ENCODE measurements at regions not wholly inside any gene's neighbourhood (a gene's known extent, or its start where the extent isn't known, plus 50 kb on each side); places are given as distances from the start of the nearest gene placed in this dataset.

DNA sequence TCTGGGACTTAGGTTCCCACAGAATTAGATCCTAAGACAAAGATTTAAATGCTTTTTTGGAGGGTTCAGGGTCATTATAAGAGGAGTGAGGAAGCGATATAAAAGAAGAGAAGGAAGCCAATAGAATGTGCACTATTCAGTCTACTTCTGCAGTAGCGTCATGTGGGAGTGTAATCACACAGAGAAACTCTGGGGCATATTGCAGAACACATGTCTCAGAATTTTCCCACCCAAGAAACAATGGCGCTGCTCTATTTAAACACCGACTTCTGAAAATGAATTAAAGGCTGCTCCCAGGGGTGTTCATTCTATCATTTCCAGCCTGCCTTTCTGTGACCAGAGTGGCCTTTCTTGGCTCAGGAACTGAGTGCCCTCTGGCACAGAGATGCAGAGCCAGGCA, 617.6 kb downstream of the FGF9 start:
- no peak for DNase-seq (ENCODE audit: low spot score)

DNA sequence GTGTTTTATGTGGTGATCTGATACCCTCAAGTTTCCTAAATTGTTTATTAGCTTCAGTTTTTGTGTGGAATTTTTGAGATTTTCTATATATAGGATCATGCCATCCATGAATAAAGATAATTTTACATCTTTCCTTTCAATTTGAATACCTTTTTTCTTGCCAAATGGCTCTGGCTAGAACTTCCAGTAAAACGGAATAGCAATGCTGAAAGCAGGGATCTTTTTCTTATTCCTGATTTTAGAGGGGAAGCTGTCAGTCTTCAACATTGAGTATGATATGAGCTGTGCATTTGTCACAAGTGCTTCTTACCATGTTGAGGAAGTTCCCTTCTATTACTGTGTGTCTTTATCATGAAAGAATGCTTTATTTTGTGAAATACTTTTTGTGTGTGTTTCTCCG, 618.8 kb downstream of the FGF9 start:
- DNase-seq (ENCODE audit: low spot score) = no peak

DNA sequence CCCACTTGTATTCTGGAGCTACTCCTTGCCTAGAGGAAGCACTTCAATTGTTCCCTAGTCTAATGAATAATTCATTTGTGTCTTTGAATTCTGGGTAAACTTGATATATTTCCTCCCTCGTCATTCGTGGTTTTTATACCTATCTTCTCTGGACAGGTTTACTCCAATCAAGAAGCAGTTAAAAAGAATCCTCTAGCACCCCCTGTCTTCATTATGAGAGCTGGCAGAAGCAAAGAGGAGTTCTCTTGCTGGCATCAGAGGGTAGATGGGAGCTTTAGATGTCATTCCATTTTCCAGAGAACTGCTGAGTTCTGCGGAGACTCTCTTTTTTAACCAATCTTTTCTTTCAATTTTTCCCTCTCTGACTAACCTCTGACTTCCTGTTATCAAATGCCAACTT, 627.7 kb downstream of the FGF9 start:
- no peak for DNase-seq (ENCODE audit: low spot score)

GRCh38 chr13:22311734-22312404, 641.0 kb downstream of the FGF9 start:
- DNase-seq (ENCODE audit: low spot score) = no peak

DNA sequence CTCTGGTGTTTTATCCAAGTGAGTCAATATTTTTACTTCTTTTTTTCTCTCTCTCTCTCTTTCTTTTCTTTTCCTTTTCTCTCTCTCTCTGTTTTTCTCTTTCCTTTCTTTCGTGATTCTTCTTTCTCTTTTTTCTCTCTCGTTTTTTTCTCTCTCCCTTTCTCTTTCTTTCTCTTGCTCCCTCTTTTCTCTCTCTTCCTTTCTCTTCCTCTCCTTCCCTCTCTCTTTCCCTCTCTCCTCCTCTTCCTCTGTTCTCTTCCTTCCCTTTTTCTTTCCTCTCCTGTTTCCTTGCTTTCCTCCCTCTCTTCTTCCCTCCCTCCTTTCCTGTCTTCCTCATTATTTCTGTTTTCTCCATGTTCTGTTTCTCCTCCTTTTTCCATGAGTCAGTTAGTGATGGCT, 641.5 kb downstream of the FGF9 start:
- no peak for DNase-seq (ENCODE audit: low spot score)

- DNase-seq (ENCODE audit: low spot score) = no peak
These were observed 645.7 kb downstream of the FGF9 start for GRCh38 chr13:22316494-22317025.

GRCh38 chr13:22320991-22321390, 650.1 kb downstream of the FGF9 start:
- DNase-seq (ENCODE audit: low spot score) = no peak

DNA sequence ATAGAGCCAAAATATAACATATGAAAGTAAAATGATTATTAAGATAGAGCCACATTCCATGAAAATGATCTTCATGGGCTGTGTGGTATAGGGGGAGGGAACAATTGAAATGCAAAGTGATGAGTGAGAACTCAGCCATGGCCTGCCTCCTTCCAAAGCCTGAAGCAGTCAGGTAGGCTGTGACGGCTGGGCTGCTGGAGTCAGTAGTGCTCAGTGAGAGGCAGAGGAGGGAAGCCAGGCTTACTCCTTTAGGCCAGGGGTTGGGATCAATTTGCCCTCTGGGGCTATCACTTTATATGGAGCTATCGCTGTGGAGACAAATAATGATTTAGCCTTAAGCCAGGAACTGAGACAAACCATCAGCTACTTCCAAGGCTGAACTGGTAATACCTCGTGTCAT, 654.9 kb downstream of the FGF9 start:
- no peak for DNase-seq (ENCODE audit: low spot score)

DNA sequence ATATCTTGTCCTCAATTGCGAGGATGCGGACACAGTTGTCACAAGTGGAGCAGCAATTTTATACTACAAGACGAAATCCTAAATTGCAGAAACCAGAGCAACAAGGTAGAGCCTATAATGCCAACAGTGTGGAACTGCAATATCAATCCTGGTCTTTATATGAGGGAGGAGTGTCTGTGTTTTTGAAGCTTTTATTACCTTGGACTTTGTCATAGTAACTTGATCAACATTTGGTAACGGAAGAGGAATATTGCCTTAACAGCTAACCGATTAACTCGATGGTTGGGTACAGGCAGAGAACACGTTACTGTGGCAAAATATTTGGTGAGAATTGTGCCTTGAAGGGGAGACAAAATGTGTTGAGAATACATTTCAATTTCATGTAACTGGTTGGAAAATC, 661.5 kb downstream of the FGF9 start:
- no peak for DNase-seq (ENCODE audit: low spot score)

DNA sequence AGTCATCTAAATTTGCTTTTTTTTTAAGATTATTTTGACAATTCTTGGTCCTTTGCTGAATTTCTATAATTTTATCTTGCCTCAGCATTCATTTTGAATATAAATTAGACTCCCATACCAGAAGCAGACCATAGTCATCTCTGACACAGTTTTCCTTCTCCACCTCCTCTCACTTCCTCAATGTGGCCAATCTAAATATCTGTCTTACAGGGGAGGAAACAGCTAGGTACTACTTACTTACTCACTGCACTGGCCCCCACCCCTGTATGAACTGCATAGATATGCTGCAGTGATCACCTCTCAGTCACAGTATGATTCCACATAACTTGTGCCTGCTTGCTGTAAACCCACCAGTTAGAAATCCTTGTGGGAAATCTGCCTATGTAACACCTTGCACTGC, 665.6 kb downstream of the FGF9 start:
- DNase-seq (ENCODE audit: low spot score) = no peak

DNA sequence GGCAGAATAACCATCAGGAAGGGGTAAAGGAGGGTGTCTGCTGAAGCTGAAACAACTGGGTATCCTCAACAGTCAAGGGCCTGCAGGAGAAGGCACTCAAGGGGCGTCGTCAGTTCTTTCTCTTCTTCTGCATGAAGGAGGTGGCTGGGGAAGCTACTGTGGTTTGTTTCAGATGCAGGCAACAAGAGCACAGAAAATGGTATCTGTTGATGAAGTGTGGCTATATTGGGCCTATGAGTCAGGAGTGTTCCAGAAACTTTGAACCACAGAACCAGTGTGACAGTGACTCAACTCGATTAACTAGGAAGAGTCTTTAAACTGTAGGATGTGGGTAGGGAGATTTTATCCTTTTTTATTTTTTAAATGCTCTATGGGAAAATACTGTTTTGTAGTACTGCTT, 686.3 kb downstream of the FGF9 start:
- peak; percentile 24 for DNase-seq (ENCODE audit: low spot score)

GRCh38 chr13:22369090-22369489, 698.2 kb downstream of the FGF9 start:
- DNase-seq (ENCODE audit: low spot score) = no peak

DNA sequence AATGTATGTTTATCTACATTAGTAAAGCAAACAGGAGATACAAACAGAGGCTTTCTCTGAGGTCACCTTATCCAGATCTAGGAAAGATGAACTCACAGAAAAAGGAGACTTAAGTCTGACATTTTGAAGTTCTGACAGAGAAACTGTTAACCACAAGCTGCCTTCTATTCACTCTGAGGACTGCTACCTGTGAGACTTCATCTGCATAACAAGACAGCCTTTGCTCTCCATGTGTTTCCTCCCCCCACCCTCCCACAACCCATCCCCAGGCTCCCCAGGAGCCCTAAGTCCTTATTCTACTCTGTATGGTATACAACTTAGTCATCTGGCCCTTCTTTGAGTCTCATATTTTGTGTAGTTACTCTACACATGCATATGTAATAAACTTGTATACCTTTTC, 699.0 kb downstream of the FGF9 start:
- no peak for DNase-seq (ENCODE audit: low spot score)

DNA sequence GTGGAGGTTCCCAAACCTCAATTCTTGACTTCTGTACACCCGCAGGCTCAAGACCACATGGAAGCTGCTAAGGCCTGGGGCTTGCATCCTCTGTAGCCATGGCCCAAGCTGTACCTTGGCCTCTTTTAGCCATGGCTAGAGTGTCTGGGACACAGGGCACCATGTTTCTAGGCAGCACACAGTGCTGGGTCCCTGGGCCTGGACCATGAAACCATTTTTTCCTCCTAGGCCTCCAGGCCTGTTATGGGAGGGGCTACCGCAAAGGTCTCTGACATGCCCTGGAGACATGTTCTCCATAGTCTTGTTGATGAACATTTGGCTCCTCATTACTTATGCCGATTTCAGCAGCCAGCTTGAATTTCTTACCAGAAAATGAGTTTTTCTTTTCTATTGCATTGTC, 701.4 kb downstream of the FGF9 start:
- DNase-seq (ENCODE audit: low spot score) = no peak

DNA sequence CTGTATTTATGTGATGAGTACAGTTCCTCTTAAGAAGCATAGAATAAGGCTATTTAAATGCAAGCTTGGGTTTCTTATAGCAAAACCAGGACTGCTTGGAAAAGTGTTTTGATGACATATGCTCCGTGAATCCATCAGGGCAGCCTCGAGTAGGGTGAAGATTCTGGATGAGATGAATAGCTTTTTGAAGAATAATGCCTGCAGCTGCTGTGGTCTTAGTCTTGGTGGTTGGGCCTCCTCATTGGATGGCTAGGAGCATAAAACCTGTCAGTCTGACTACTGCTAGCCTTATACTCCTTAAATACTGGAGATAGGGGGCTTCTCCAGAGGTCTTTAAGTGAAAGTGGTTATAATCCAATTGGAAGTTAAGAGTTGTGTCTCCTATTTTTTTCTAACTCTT, 704.3 kb downstream of the FGF9 start:
- no peak for DNase-seq (ENCODE audit: low spot score)

DNA sequence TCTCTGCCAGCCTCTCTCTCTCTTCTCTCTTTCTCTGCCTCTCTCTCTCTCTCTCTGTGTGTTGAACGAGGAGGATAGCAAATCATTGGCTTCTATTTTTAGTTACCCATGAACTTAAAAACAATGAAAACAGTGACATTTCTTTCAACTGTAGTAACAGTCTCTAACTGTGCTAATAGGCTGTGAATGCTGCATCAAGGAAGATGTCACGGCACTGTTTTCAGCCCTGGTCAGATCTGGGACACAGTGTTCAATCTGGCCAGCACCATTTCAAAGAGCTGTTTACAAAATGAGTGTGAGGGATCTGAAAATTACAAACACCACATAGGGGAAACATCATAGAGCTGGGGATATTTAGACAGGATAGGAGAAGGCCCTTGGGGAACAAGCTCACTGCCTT, 717.0 kb downstream of the FGF9 start:
- no peak for DNase-seq (ENCODE audit: low spot score)

GRCh38 chr13:22399801-22400420, 729.0 kb downstream of the FGF9 start:
- DNase-seq (ENCODE audit: low spot score) = no peak

- DNase-seq (ENCODE audit: low spot score) = no peak
These were observed 731.8 kb downstream of the FGF9 start for GRCh38 chr13:22402682-22403081.

- DNase-seq (ENCODE audit: low spot score) = no peak
These were observed 732.3 kb downstream of the FGF9 start for GRCh38 chr13:22403144-22403543.

- DNase-seq (ENCODE audit: low spot score) = no peak
These were observed 735.0 kb downstream of the FGF9 start for GRCh38 chr13:22405891-22406290.

GRCh38 chr13:22412452-22412851, 741.6 kb downstream of the FGF9 start:
- no peak for DNase-seq (ENCODE audit: low spot score)

DNA sequence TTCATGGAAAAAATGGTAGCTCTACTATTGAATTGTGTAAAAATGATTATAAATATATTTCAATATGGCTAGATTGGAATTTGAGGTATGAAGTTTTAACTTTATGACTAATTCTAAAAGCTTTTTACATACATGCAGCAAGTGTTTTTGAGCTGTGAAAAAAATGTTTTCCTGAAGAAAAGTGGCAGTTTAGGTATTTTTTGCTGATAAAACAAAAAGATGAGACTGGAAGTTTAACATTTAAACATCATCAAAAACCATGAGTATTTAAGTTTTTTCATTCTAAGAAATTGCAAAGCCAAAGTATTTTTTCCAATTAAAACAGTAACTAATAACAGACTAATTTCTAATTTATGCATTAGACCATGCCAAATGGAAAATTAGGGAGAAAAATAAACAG, 751.1 kb downstream of the FGF9 start:
- DNase-seq (ENCODE audit: low spot score) = no peak

DNA sequence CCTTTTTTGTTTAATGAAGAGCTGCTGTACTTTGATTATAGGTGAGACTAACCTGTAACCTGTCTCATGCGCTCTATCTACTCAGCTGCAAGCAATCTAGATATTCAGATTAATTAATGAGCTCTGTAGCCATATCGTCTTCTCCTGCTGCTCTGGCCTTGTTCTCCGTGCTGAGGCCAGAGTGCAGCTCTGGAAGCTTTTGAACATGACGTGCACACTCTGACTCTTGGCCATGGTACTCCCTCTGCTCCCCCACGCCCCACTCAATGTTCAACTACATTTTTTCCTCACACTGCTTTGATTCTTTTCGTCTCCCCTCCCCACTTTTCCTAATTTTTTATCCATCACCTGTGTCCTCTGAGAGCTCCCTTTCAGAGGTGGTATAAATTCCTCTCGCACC, 751.8 kb downstream of the FGF9 start:
- DNase-seq (ENCODE audit: low spot score) = no peak

- DNase-seq (ENCODE audit: low spot score) = no peak
These were observed 752.4 kb downstream of the FGF9 start for GRCh38 chr13:22423261-22423660.

Data from A172 (cell line).